Stimulated activated CD4-positive, alpha-beta T cell treated with anti-CD3 and anti-CD28 coated beads, Interleukin-1b, Interleukin-23, amount 100 ng/mL, for 1 hour (primary cell): ENCODE measurements at regions not wholly inside any gene's neighbourhood (a gene's known extent, or its start where the extent isn't known, plus 50 kb on each side); places are given as distances from the start of the nearest gene placed in this dataset.

ENCODE experiments used
- DNase-seq, 2 donors: peaks; one replicate each; pipeline ENCODE4 v3.0.0-alpha.2; 2020; ENCODE audit warnings: low read depth in 2 of 2

DNA sequence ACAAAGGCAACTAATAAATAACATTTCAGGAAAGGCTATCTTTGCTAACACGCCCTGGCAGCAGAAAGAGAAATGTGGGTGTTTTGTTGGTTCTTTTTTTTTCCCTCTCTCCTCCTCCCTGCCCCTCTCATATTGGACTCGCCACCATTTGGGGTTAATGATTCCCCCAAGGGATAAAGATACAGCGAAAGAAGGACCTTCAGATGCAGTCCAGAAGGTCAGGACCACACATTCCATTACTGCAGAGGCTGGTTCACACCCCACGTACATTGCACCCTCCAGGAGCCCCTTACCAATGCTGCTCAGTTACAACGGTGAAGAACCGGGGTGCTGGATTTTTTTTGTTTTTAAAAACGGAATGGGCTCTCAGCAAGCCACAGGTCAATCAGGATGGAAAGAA is 156.9 kb upstream of the TIAM1 start:
- no peak for DNase-seq

GRCh38 chr21:31500071-31500470 is 156.0 kb upstream of the TIAM1 start:
- no peak for DNase-seq

- no peak for DNase-seq
These were observed 154.9 kb upstream of the TIAM1 start for GRCh38 chr21:31498985-31499384.

DNA sequence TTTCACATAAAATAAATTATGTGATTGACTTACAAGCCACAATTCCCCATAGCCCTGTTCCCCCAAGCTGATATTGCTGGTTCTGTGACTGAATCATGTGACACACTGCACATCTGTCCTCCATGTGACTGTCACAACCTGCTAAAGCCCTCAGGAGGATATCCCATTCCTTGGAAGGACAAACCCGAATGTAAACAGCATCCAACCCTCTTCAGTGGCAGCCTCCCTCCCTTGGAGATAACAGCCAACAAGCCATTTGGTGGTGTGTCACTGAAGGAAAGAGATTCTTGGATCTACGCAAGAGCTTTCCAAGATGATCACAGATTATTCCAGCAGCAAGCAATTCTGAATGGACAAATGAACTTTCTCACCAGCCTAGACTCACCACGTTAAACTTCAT is 153.9 kb upstream of the TIAM1 start:
- no peak for DNase-seq

DNA sequence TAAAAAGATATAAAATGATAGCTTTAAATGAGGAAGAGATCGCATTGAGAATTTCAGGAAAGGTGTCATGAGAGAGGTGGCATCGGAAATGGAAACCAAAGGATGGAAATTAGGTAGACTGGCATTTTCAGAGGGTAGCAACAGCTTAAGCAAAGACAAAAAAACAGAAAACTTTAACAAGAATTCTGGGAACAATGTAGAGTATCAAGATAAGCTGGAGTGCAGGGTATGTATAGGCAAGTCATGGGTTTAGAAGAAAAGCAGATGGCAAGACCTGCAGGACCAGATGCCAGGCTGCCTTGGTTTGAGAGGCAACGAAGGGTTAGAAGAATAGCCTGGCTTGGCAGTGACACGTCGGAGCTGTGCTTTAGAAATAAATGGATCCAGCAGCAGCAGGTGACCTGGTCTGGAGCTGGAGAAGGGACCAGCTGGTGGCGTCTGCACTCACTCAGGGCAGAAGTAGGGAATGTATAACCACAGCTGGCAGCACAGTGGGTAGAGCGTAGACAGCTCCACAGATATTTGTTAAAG is 149.4 kb upstream of the TIAM1 start:
- no peak for DNase-seq

DNA sequence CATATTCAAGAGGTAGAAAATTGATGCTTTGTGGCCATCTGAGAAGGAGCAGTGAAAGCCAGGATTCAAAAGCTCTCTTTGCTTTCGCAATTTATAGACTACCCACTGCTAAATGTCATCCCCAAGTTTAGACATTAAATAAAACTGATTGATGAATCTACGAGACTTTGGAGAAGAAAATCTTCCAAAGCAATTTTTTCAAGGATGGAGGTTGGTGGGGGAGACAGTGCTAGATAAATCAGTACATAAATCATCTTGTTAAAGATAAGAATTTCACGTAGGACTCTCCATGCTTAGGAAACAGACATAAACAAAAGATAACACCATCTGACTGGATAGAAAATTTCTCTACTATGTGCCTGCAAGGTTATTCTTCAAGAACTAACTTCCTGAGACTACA is 147.6 kb upstream of the TIAM1 start:
- DNase-seq, result no peak

DNA sequence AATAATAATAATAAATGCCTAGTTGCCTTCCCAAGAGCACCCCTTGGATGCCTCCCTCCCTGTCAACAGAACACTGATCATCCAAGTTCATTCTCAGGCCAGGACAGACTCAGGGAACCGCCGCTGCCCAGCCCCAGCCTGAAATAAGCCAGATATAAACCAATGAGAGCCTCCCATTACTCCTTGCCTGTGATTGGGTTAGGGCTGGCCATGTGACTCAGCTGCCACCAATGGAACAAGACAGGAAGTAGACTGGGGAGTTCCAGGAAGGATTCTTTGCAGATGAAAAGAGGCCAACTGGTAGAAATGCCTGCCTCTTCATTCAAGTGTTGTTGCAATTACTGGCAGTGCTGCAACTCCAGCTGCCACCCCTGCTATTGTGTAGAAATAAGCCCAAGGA is 146.4 kb upstream of the TIAM1 start:
- DNase-seq, result no peak

DNA sequence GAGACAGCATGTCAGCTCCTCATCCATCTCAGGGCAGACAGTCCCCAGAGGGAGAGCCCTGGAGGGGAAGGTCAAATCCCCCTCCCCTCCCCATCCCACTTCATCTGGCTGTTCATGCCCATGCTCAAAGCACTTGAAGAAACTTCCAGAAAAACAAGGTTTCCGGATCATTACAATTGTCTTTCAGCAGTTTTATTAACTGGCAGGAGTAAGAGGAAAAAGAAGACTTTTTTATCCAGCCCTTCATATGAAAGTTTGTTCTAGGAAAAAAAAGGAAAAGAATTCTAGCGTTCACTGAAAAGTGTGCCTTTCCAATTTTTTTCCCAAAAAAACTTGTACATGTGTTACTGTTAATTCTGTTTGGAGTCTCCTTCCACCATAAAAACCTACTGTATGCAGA is 145.7 kb upstream of the TIAM1 start:
- DNase-seq, result no peak

GRCh38 chr21:31489014-31489413 is 145.0 kb upstream of the TIAM1 start:
- DNase-seq, result no peak

GRCh38 chr21:31484219-31484618 is 140.2 kb upstream of the TIAM1 start:
- no peak for DNase-seq

DNA sequence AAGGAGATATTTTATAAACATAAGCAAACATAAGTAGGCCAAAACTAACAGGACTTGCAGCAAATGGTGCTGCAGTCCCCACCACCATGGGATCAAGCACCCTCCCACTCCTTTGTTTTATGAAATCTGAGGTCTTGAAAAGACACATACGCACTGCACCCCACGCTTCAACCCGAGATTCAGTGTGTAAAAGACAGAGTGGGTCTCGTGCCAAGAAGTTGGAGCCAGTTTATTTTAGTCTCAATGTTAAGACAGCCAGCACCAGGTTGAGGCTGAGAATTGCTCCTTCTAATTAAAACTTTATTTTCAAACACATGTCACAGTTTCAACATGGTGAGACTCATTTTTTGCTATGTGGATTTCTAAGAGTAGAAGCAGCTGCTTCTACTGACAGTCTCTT is 139.1 kb upstream of the TIAM1 start:
- no peak for DNase-seq

GRCh38 chr21:31482460-31482859 is 138.4 kb upstream of the TIAM1 start:
- DNase-seq, result no peak

- no peak for DNase-seq
These were observed 136.2 kb upstream of the TIAM1 start for GRCh38 chr21:31480228-31480627.

- no peak for DNase-seq
These were observed 135.7 kb upstream of the TIAM1 start for GRCh38 chr21:31479714-31480113.

- DNase-seq, result no peak
These were observed 135.2 kb upstream of the TIAM1 start for GRCh38 chr21:31479222-31479621.

GRCh38 chr21:31476263-31477022 is 132.4 kb upstream of the TIAM1 start:
- DNase-seq, result no peak

DNA sequence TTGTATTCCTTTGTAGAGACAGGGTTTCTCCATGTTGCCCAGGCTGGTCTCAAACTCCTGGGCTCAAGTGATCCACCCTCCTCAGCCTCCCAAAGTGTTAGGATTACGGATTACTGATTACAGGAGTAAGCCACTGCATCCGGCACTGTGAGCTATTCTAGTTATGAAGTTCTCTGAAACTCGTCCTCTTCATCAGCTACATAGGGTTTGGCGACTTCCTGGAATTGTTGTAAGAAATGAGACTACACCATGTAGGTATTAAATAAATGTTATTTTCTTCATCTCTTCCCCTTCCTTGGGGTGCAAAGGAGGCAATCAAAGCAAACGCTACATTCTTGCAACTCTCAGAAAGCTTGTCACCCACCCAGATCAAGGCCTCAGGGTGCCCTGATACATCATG is 131.2 kb upstream of the TIAM1 start:
- DNase-seq, result no peak

DNA sequence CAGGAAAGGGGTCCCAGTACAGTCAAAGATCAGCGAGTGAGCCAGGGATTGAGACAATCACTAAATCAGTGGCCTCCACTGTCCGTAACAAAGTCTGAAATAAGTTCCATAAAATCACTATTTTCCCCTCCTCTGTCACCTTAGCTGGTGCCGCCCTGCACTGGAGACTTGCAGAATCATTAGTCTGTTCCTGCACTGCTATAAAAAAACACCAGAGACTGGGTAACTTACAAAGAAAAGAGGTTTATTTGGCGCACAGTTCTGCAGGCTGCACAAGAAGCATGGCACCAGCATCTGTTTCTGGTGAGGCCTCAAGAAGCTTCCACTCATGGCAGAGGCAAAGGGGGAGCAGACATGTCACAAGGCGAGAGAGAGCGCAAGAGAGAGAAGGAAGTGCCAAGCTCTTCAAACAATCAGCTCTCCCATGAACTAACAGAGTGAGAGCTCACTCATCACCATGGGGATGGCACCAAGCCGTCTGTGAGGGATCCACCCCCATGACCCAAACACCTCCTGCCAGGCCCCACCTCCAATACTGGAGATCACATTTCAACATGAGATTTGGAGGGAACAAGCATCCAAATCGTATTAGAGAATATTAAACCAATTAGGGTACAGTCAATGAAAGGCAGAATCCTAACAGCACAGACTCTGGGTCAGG is 129.8 kb upstream of the TIAM1 start:
- no peak for DNase-seq

- no peak for DNase-seq
These were observed 127.8 kb upstream of the TIAM1 start for GRCh38 chr21:31471865-31472264.

GRCh38 chr21:31470896-31471694 is 127.0 kb upstream of the TIAM1 start:
- no peak for DNase-seq

DNA sequence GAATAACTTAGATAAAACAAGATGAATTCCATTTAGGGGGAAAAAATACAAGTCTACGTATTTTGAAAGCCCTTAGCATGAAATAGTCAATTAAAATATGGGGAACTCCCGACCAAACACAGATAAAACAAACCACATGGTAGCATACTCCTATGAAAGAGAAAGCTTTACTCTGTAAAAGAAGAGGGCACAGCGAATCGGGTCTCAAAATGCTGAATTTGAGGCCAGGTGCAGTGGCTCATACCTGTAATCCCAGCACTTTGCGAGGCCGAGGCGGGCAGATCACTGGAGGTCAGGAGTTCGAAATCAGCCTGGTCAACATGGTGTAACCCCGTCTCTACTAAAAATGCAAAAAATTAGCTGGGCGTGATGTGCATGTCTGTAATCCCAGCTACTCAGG is 116.9 kb upstream of the TIAM1 start:
- no peak for DNase-seq

DNA sequence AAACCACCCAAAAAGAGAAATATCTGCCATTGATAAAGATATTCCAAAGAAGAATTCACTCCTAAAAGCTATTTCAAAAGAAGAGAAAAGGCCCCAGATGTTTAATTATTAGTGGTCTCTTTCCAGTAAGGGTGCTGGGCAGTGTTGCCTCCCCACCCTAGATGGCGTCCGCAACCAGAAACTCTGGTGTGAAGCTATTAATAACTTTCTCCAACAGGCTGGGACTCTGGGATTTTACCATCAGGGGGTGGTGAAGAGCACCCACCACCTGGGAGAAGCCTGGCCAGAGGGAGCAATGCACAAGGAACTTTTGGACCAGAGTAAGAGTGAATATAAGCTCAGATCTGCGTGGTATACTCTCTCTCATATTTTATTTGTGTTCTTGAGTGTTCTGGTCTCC is 115.4 kb upstream of the TIAM1 start:
- DNase-seq, result no peak

GRCh38 chr21:31457675-31458074 is 113.6 kb upstream of the TIAM1 start:
- no peak for DNase-seq
